ENCODE measurements at regions not wholly inside any gene's neighbourhood (a gene's known extent, or its start where the extent isn't known, plus 50 kb on each side); places are given as distances from the start of the nearest gene placed in this dataset.

GRCh38 chr4:36753048-36753447 lies 471.6 kb downstream of the DTHD1 start:
- intact Hi-C loops (cut with DNase I; ENCODE audit: low total_unique reads): no loop called here
- H3K27me3 ChIP-seq: no peaks in the 10 kb centered on the region
- TF ChIP-seq CTCF (IDR thresholded peaks at IDR 0.05): no peak
- TF ChIP-seq POLR2A (IDR thresholded peaks at IDR 0.05): no peak
- 82 to 88% methylated on average over 3 of the region's 3 CpGs for WGBS, 2 donors
- no peaks in the 10 kb centered on the region for H3K4me1 ChIP-seq
- no peak overlapping the region for H3K4me3 ChIP-seq
- no peaks in the 10 kb centered on the region for H3K9me3 ChIP-seq
- no peaks in the 10 kb centered on the region for H3K36me3 ChIP-seq (ENCODE audit: low read depth, missing control alignments)
- H3K27ac ChIP-seq: no peak overlapping the region
- DNase-seq: no peak

- H3K27ac ChIP-seq: no peak overlapping the region
Observed at GRCh38 chr4:36757580-36758311, 476.3 kb downstream of the DTHD1 start.

GRCh38 chr4:36758312-36759178 lies 477.1 kb downstream of the DTHD1 start:
- intact Hi-C loops (cut with DNase I; ENCODE audit: low total_unique reads): no loop called here
- no peaks in the 10 kb centered on the region for H3K9me3 ChIP-seq
- H3K4me3 ChIP-seq: no peak overlapping the region
- no peaks in the 10 kb centered on the region for H3K4me1 ChIP-seq
- WGBS, 2 donors: 64 to 74% methylated on average over 9 of the region's 9 CpGs
- TF ChIP-seq CTCF (IDR thresholded peaks at IDR 0.05): no peak
- no peak for TF ChIP-seq POLR2A (IDR thresholded peaks at IDR 0.05)
- H3K27ac ChIP-seq: no peak overlapping the region
- no peaks in the 10 kb centered on the region for H3K36me3 ChIP-seq (ENCODE audit: low read depth, missing control alignments)
- DNase-seq: no peak
- no peaks in the 10 kb centered on the region for H3K27me3 ChIP-seq

More at GRCh38 chr4:36757580-36758311, 476.3 kb downstream of the DTHD1 start:
- no peaks in the 10 kb centered on the region for H3K27me3 ChIP-seq
- H3K9me3 ChIP-seq: no peaks in the 10 kb centered on the region
- H3K36me3 ChIP-seq (ENCODE audit: low read depth, missing control alignments): no peaks in the 10 kb centered on the region
- H3K4me3 ChIP-seq: no peak overlapping the region
- H3K4me1 ChIP-seq: no peaks in the 10 kb centered on the region
- 68 to 72% methylated on average over 3 of the region's 3 CpGs for WGBS, 2 donors
- intact Hi-C loops (cut with DNase I; ENCODE audit: low total_unique reads): no loop called here
- TF ChIP-seq CTCF (IDR thresholded peaks at IDR 0.05) (no peak), POLR2A (IDR thresholded peaks at IDR 0.05) (no peak)
- no peak for DNase-seq

- H3K4me1 ChIP-seq: no peaks in the 10 kb centered on the region
- no peaks in the 10 kb centered on the region for H3K36me3 ChIP-seq (ENCODE audit: low read depth, missing control alignments)
- no peak overlapping the region for H3K27ac ChIP-seq
- DNase-seq: no peak
- intact Hi-C loops (cut with DNase I; ENCODE audit: low total_unique reads): no loop called here
- H3K9me3 ChIP-seq: no peaks in the 10 kb centered on the region
- no peaks in the 10 kb centered on the region for H3K27me3 ChIP-seq
- WGBS, 2 donors: 72 to 96% methylated on average over 4 of the region's 4 CpGs
- H3K4me3 ChIP-seq: no peak overlapping the region
- TF ChIP-seq POLR2A (IDR thresholded peaks at IDR 0.05) (no peak), CTCF (IDR thresholded peaks at IDR 0.05) (no peak)
Observed at GRCh38 chr4:36761607-36762006, 480.2 kb downstream of the DTHD1 start.
